ENCODE measurements at regions not wholly inside any gene's neighbourhood (a gene's known extent, or its start where the extent isn't known, plus 50 kb on each side); places are given as distances from the start of the nearest gene placed in this dataset.

GRCh38 chr6:22349051-22349450, 52.2 kb upstream of the PRL start:
- Histone ChIP-seq H3K27me3 (ENCODE audit: control insufficient read depth, insufficient read depth, low read length, poor library complexity, severe bottlenecking) (no peaks in the 10 kb centered on the region), H3K4me1 (ENCODE audit: control insufficient read depth, insufficient read depth, low read length) (no peaks in the 10 kb centered on the region), H3K9me3 (ENCODE audit: control insufficient read depth, low read length) (no peaks in the 10 kb centered on the region), H3K4me3 (ENCODE audit: insufficient read depth, low read depth, low read length) (no peak overlapping the region), H3K27ac (ENCODE audit: insufficient read depth, low read depth, low read length, poor library complexity, severe bottlenecking) (no peak overlapping the region), H3K36me3 (ENCODE audit: control insufficient read depth, insufficient read depth, low read length) (no peaks in the 10 kb centered on the region)
- 94 to 95% methylated on average over 13 of the region's 13 CpGs for WGBS, 2 experiments

- no peaks in the 10 kb centered on the region for H3K4me1 ChIP-seq (ENCODE audit: control insufficient read depth, insufficient read depth, low read length)
- H3K27me3 ChIP-seq (ENCODE audit: control insufficient read depth, insufficient read depth, low read length, poor library complexity, severe bottlenecking): no peaks in the 10 kb centered on the region
- no peak overlapping the region for H3K27ac ChIP-seq (ENCODE audit: insufficient read depth, low read depth, low read length, poor library complexity, severe bottlenecking)
- no peaks in the 10 kb centered on the region for H3K9me3 ChIP-seq (ENCODE audit: control insufficient read depth, low read length)
- no peak overlapping the region for H3K4me3 ChIP-seq (ENCODE audit: insufficient read depth, low read depth, low read length)
- H3K36me3 ChIP-seq (ENCODE audit: control insufficient read depth, insufficient read depth, low read length): no peaks in the 10 kb centered on the region
These were observed 52.7 kb upstream of the PRL start for GRCh38 chr6:22349528-22349927.

GRCh38 chr6:22350109-22350508, 53.3 kb upstream of the PRL start:
- Histone ChIP-seq H3K27me3 (ENCODE audit: control insufficient read depth, insufficient read depth, low read length, poor library complexity, severe bottlenecking) (no peaks in the 10 kb centered on the region), H3K27ac (ENCODE audit: insufficient read depth, low read depth, low read length, poor library complexity, severe bottlenecking) (no peak overlapping the region), H3K4me1 (ENCODE audit: control insufficient read depth, insufficient read depth, low read length) (no peaks in the 10 kb centered on the region), H3K9me3 (ENCODE audit: control insufficient read depth, low read length) (no peaks in the 10 kb centered on the region), H3K4me3 (ENCODE audit: insufficient read depth, low read depth, low read length) (no peak overlapping the region), H3K36me3 (ENCODE audit: control insufficient read depth, insufficient read depth, low read length) (no peaks in the 10 kb centered on the region)
- 83 to 100% methylated on average over 1 of the region's 1 CpG for WGBS, 2 experiments

- H3K4me3 ChIP-seq (ENCODE audit: insufficient read depth, low read depth, low read length): no peak overlapping the region
- no peaks in the 10 kb centered on the region for H3K9me3 ChIP-seq (ENCODE audit: control insufficient read depth, low read length)
- H3K36me3 ChIP-seq (ENCODE audit: control insufficient read depth, insufficient read depth, low read length): no peaks in the 10 kb centered on the region
- H3K4me1 ChIP-seq (ENCODE audit: control insufficient read depth, insufficient read depth, low read length): no peaks in the 10 kb centered on the region
- H3K27me3 ChIP-seq (ENCODE audit: control insufficient read depth, insufficient read depth, low read length, poor library complexity, severe bottlenecking): no peaks in the 10 kb centered on the region
- no peak overlapping the region for H3K27ac ChIP-seq (ENCODE audit: insufficient read depth, low read depth, low read length, poor library complexity, severe bottlenecking)
- whole genome bisulfite sequencing, 2 experiments: 98 to 100% methylated on average over 2 of the region's 2 CpGs
These were observed 56.3 kb upstream of the PRL start for GRCh38 chr6:22353101-22353500.

- Histone ChIP-seq H3K27me3 (ENCODE audit: control insufficient read depth, insufficient read depth, low read length, poor library complexity, severe bottlenecking) (no peaks in the 10 kb centered on the region), H3K36me3 (ENCODE audit: control insufficient read depth, insufficient read depth, low read length) (no peaks in the 10 kb centered on the region), H3K4me3 (ENCODE audit: insufficient read depth, low read depth, low read length) (no peak overlapping the region), H3K4me1 (ENCODE audit: control insufficient read depth, insufficient read depth, low read length) (no peaks in the 10 kb centered on the region), H3K9me3 (ENCODE audit: control insufficient read depth, low read length) (no peaks in the 10 kb centered on the region), H3K27ac (ENCODE audit: insufficient read depth, low read depth, low read length, poor library complexity, severe bottlenecking) (no peak overlapping the region)
- 87 to 88% methylated on average over 28 of the region's 28 CpGs for WGBS, 2 experiments
These were observed 59.6 kb upstream of the PRL start for GRCh38 chr6:22356362-22356940.

- H3K4me3 ChIP-seq (ENCODE audit: insufficient read depth, low read depth, low read length): no peak overlapping the region
- H3K9me3 ChIP-seq (ENCODE audit: control insufficient read depth, low read length): no peaks in the 10 kb centered on the region
- no peaks in the 10 kb centered on the region for H3K27me3 ChIP-seq (ENCODE audit: control insufficient read depth, insufficient read depth, low read length, poor library complexity, severe bottlenecking)
- H3K36me3 ChIP-seq (ENCODE audit: control insufficient read depth, insufficient read depth, low read length): no peaks in the 10 kb centered on the region
- no peak overlapping the region for H3K27ac ChIP-seq (ENCODE audit: insufficient read depth, low read depth, low read length, poor library complexity, severe bottlenecking)
- no peaks in the 10 kb centered on the region for H3K4me1 ChIP-seq (ENCODE audit: control insufficient read depth, insufficient read depth, low read length)
These were observed 60.9 kb upstream of the PRL start for GRCh38 chr6:22357724-22358189.

- Histone ChIP-seq H3K9me3 (ENCODE audit: control insufficient read depth, low read length) (peaks cover 3% of the 10 kb centered on the region), H3K27ac (ENCODE audit: insufficient read depth, low read depth, low read length, poor library complexity, severe bottlenecking) (no peak overlapping the region), H3K4me1 (ENCODE audit: control insufficient read depth, insufficient read depth, low read length) (no peaks in the 10 kb centered on the region), H3K4me3 (ENCODE audit: insufficient read depth, low read depth, low read length) (no peak overlapping the region), H3K27me3 (ENCODE audit: control insufficient read depth, insufficient read depth, low read length, poor library complexity, severe bottlenecking) (no peaks in the 10 kb centered on the region), H3K36me3 (ENCODE audit: control insufficient read depth, insufficient read depth, low read length) (no peaks in the 10 kb centered on the region)
- WGBS, 2 experiments: 94 to 99% methylated on average over 5 of the region's 5 CpGs
These were observed 64.7 kb upstream of the PRL start for GRCh38 chr6:22361576-22361975.

GRCh38 chr6:22362361-22362760, 65.5 kb upstream of the PRL start:
- Histone ChIP-seq H3K4me3 (ENCODE audit: insufficient read depth, low read depth, low read length) (no peak overlapping the region), H3K27ac (ENCODE audit: insufficient read depth, low read depth, low read length, poor library complexity, severe bottlenecking) (no peak overlapping the region)
- WGBS, 2 experiments: 71 to 81% methylated on average over 3 of the region's 3 CpGs

GRCh38 chr6:22363166-22363713, 66.4 kb upstream of the PRL start:
- Histone ChIP-seq H3K36me3 (ENCODE audit: control insufficient read depth, insufficient read depth, low read length) (no peaks in the 10 kb centered on the region), H3K4me1 (ENCODE audit: control insufficient read depth, insufficient read depth, low read length) (no peaks in the 10 kb centered on the region), H3K27me3 (ENCODE audit: control insufficient read depth, insufficient read depth, low read length, poor library complexity, severe bottlenecking) (no peaks in the 10 kb centered on the region), H3K9me3 (ENCODE audit: control insufficient read depth, low read length) (peaks cover 3% of the 10 kb centered on the region), H3K27ac (ENCODE audit: insufficient read depth, low read depth, low read length, poor library complexity, severe bottlenecking) (no peak overlapping the region), H3K4me3 (ENCODE audit: insufficient read depth, low read depth, low read length) (no peak overlapping the region)
- 87 to 88% methylated on average over 1 of the region's 1 CpG for WGBS, 2 experiments

More at GRCh38 chr6:22362361-22362760, 65.5 kb upstream of the PRL start:
- H3K9me3 ChIP-seq (ENCODE audit: control insufficient read depth, low read length): peaks cover 3% of the 10 kb centered on the region
- no peaks in the 10 kb centered on the region for H3K36me3 ChIP-seq (ENCODE audit: control insufficient read depth, insufficient read depth, low read length)
- H3K27me3 ChIP-seq (ENCODE audit: control insufficient read depth, insufficient read depth, low read length, poor library complexity, severe bottlenecking): no peaks in the 10 kb centered on the region
- H3K4me1 ChIP-seq (ENCODE audit: control insufficient read depth, insufficient read depth, low read length): no peaks in the 10 kb centered on the region

- 90 to 93% methylated on average over 4 of the region's 4 CpGs for WGBS, 2 experiments
- H3K9me3 ChIP-seq (ENCODE audit: control insufficient read depth, low read length): peaks cover 3% of the 10 kb centered on the region
- H3K27me3 ChIP-seq (ENCODE audit: control insufficient read depth, insufficient read depth, low read length, poor library complexity, severe bottlenecking): no peaks in the 10 kb centered on the region
- H3K27ac ChIP-seq (ENCODE audit: insufficient read depth, low read depth, low read length, poor library complexity, severe bottlenecking): no peak overlapping the region
- no peaks in the 10 kb centered on the region for H3K4me1 ChIP-seq (ENCODE audit: control insufficient read depth, insufficient read depth, low read length)
- no peak overlapping the region for H3K4me3 ChIP-seq (ENCODE audit: insufficient read depth, low read depth, low read length)
- no peaks in the 10 kb centered on the region for H3K36me3 ChIP-seq (ENCODE audit: control insufficient read depth, insufficient read depth, low read length)
These were observed 66.9 kb upstream of the PRL start for GRCh38 chr6:22363714-22364239.
